Activated CD4-positive, alpha-beta T cell treated with anti-CD3 and anti-CD28 coated beads, Interleukin-2, amount 50 U/mL, for 48 hours (primary cell): ENCODE measurements at regions not wholly inside any gene's neighbourhood (a gene's known extent, or its start where the extent isn't known, plus 50 kb on each side); places are given as distances from the start of the nearest gene placed in this dataset.

Experiments used
- DNase-seq, 2 experiments: peaks; one replicate each; pipeline ENCODE4 v3.0.0-alpha.2; 2020

DNA sequence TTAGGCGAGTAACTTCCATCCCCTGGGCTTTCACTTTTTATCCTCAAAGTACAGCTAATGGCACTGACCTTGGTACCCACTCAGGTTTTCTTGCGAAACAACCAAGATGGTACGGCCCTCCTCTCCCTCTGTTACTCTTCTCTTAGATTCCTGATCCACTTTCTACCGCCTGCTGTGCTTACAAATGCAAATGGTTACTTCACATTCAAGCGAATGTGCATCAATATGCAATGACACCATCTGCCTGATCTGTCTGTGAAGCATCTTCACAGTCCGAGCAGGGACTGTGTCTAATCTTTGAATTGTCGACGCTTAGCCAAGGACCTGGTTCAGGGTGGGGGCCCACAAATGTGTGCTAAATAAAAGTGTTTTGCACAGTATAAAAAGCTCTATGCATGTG lies 112.2 kb downstream of the TRIB2 start:
- no peak for DNase-seq

DNA sequence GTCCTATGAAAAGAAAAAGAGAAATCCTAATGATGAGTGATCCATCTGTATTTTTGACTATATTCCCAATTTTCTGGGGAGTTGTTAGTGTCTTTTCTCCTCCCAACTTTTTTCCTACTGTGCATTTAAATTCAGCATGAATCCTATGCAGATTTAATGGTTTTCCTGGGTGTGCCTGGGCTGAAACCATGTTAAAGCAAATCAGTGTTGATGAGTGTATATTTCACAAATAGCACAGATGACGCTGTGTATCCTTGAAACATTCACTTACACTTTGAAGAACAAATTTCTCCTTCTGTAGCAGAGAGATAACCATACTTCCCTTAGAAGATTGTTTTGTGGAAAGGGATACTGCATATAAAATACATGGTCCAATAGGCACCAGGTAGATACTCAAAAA lies 114.3 kb downstream of the TRIB2 start:
- no peak for DNase-seq

DNA sequence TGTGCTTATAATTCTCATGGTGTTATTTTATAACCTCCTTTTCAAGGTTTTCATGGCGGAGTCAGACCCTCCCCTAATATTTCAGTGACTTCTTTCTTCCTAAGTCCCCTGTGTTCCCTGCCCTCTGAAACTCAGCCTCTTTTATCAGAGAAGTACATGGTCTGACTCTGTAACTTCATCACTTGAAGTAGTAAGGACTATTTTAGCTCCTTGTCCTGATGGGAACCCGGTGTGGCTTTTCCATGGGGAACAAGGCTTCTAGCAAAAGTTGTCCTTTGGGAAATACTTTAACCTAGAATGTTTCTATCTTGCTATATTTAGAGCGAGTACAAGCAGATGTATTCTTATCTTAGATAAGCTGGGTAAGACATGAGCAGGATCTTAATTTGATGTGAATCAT lies 117.5 kb downstream of the TRIB2 start:
- DNase-seq, result no peak

DNA sequence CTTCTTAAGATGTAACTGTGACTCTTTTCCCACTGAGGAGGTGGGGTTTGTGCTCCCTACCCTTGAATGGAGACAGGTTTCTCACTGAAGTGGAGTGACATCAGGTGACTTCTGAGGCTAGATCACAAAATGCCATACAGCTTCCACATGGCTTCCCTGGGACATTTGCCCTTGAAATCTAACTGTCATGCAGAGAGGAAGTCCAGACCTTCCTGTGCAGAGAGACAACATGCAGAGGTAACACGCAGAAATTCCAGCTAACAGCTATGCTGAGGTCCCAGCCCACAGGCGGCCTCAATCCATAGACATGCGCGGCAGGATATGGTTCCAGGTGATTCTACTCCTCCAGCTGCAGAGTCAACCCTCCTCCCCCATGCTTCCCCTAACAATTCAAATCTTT lies 119.0 kb downstream of the TRIB2 start:
- no peak for DNase-seq

DNA sequence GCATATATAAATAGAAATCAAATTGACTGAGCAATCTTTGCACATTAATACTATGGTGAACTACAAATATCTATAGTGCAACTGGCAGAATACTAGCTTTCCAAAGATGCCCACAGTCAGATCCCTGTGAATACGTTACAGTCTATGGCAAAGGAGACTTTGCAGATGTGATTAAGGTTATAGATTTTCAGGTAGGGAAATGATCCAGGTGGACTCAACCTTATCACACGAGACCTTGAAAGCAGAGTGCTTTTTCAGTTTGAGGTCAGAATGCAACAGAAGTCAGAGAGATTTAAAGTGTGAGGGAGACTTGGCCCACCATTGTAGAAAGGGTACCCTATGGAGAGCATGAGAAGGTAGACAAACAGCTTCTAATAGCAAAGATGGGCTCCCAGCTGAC lies 122.6 kb downstream of the TRIB2 start:
- no peak for DNase-seq

DNA sequence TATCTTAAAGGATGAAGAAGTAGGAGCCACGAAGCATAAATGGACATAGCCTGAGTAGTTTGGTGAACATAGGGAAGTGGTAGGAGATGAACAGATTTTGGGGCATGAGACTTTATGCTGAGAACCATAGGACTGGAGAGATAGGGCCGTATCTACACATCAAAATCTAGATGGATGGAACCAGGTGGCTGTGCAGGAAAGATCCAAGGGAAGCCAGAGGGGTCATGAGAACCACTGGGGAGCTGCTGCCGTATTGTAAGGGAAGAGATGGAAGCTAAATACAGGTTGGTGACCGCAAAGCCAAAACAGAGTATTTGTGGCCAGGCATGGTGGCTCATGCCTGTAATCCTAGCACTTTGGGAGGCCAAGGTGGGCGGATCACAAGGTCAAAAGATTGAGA lies 124.3 kb downstream of the TRIB2 start:
- no peak for DNase-seq

DNA sequence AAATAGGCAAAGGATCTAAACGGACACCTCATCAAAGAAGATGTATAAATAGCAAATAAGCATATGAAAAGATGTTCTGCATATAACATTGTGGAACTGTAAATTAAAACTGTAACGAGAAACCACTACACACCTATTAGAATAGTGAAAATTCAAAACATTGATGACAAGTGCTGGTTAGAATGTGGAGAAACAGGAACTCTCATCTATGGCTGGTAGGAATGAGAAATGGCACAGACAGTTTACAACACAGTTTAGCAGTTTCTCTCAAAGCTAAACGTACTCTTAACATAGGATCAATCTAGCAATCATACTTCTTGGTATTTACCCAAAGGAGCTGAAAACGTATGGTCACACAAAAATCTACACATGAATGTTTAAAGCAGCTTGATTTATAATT lies 126.2 kb downstream of the TRIB2 start:
- no peak for DNase-seq

DNA sequence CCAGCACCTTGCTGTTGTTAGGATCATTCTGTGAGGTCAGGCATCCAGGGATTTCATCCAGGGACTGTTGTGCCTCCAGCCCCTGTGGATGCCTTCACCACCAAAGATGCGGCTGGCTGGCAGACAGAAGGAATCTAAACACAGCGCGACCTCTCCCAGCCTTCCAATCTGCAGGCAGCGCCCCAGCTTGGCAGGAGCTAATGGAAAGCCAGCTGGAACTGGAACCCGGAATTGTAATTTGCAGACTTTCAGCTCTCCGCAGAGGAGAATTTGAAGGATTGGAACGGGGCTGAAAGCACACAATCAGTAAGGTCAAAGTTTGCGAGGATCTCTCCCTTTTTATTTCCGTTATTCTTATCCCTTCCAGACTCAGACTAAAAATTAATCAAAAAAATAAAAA lies 127.8 kb downstream of the TRIB2 start:
- no peak for DNase-seq

DNA sequence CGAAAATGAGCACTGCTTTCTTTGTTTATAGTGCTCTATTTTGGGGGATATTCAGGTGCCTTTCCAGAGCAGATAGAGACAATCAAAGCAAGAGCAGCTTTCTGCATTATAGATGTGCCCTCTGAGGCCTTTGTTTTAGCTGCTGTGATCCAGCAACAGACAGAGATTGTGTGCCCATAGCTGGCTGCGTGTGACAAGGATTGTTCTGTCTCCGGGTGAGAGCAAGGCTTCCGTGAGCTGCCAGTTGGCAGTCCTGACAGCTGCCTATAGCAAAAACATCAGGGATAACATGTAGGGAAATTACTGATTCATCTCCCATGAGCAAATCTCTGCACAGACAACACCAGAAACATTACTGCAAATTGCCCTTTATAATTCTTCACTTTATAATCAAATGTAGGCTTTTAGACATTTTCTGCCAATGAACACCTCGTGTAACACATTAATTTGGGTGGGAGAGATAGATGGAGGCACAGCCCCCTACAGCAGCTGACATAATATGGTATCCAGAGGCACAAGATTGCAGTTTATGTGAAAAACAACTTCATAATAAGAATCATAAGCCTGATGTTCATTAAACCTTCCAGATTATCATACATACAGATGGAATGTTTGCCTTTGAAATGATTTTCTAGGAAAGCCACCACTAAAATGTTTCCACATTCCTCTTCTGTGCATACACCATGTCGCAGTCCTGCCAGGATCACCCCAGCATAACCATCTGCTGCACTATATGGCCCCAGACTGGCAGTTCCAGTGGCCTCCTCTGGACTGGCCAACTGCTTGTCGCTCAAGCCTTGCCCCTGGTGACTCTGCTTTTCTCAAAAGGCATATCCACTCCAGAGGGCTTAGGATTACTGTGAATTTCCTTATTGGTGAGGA lies 131.2 kb downstream of the TRIB2 start:
- no peak for DNase-seq

DNA sequence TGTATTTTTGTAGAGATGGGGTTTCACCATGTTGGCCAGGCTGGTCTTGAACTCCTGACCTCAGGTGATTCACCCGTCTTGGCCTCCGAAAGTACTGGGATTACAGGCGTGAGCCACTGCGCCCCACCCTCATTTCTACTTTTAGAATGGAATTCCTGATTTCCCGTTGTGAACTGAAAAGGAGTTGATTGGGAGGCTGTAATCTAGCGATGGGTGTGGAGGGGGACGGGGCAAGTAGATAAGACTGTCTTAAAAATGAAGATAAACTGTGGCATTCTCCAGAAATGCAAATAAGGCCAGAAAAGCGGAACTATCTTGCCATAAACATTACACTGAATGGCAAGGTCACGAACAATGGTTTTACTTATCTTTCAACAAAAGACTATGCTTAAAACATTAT lies 135.4 kb downstream of the TRIB2 start:
- no peak for DNase-seq

DNA sequence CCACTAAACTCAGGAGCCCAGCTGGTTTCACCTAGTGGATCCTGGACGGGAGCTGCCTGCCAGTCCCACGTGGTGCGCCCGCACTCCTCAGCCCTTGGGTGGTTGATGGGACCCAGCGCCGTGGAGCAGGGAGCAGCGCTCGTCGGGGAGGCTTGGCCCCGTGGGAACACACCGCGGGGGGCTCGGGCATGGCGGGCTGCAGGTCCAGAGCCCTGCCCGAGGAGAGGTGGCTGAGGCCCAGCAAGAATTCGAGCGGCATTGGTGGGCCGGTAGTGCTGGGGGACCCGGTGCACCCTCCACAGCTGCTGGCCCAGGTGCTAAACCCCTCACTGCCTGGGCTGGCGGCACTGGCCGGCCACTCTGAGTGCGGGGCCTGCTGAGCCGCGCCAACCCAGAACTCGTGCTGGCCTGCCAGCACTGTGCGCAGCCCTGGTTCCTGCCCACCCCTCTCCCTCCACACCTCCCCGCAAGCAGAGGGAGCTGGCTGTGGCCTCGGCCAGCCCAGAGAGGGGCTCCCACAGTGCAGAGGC lies 137.3 kb downstream of the TRIB2 start:
- DNase-seq, result no peak

DNA sequence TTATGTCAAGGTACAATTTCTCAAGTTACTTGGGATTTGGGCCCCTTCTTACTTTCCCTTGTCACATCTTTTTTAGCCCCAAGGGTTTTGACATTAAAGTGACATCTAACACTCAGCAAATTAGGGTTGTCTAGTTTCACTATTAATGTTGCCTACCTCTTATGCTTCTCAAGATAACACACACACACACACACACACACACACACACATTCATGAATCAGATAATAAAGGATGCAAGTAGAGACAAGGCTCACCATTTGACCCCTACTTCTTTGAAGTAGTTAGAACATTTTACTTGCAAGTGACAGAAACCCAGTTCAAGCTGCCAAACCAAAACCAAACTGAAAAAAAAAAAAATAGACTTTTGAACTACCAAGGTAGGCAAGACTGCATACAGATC lies 138.8 kb downstream of the TRIB2 start:
- no peak for DNase-seq

DNA sequence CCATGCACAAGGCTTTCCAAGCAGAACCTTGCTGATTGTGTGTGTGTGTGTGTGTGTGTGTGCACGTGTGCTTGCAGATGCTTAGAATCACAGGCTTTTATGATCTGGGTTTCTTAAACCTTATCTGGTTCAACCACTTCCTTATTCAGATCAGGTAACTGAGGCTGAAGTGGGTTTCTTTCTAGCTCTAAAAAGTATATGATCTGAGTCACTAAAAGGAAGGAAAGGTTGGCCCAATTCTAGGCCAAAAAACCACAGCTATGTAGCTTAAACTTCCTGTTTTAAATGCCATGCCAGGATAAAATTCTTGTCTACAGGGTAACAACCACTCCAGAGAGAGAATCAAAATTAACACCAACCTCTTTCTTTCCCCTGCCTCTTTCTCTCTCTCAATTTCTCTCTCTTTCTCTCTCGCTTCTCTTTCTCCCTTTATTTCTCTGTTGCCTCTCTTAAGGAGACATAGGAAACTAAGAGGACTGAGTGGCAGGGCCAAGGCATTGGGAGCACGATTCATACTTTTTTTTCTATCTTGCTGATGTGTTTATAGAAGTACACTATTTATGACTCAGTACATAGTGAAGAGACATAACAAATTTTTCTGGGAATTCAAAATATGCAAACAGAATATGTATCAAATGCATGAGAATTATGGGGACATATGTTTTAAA lies 140.3 kb downstream of the TRIB2 start:
- DNase-seq, result peak in 1 of 2 experiments; percentile 16

DNA sequence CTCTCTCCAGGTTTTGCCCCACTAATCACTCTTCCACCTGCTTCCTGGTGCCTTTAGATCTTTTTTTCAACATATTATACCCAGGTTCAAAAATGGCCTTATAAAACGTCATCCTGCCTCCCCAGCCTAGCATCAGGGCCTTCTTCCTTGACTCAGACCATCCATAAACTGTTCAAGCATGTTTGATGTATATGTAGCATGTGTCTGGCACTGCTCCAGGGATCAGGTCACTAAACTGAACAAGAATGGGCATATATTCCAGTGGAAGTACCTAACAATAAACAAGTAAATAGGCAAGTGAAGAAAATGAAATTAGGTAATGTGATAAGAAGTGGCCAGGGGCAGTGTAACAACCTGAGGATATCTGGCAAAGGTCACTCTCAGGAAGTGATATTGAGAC lies 141.2 kb downstream of the TRIB2 start:
- no peak for DNase-seq

DNA sequence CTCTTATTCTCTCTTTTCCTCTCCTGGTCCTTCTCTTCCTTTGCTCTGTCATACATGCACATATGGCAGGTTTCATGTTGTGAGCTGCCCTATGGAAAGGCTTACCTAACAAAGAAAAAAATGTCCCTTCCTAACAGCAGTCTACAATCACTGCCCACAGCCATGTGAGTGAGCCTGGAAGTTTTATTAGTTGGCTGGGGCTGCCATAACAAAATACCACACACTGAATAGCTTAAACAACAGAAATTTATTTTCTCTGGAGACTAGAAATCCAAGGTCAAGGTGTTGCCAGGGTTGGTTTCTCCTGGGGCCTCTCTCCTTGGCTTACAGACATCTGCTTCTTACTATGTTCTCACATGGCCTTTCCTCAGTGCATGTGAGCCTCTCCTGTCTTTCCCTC lies 142.1 kb downstream of the TRIB2 start:
- DNase-seq, result no peak

DNA sequence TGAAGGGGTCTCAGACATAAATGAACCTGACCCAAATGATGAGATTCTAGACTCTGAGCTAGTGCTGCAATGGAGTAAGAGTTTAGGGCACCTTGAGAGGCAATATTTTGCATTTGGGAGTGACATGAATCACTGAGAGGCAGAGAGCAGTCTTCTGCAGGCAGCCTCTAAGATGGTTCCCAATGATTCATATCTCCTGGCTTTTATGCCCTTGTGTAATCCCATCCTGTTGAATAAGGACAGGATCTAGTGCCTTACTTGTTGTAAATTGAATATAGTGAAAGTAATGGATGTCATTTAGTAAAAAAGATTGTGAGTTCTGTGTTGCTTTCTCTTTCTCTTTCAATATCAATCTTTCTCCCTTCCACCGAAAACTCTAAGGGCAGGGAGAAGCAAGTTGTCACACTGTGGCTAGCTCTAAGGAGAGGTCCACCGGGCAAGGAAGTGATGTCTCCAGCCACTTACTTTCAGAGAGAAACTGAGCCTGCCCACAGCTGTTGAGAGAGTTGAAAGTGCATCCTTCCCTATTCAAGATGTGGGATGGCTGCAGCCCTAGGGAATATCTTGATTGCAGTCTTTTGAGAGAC lies 144.7 kb downstream of the TRIB2 start:
- peak in 1 of 2 experiments; percentile 5 for DNase-seq

DNA sequence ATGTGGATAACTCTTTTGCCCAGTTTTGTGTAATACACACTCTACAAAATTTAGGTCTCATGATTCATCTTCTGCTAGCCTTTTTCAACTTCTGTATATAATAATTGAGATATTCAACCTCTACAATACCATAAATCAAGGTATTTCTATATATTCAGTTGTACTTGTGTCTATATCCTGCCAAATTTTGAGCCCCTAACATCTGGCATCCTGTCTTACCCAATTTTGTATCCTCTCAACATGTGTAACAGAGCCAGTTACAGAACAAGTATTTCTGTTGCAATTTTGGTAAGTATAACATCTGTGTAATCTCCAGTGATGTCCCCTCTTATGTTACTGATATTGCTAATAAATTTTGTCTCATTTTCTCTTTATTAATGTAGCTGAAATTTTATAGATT lies 145.8 kb downstream of the TRIB2 start:
- no peak for DNase-seq

DNA sequence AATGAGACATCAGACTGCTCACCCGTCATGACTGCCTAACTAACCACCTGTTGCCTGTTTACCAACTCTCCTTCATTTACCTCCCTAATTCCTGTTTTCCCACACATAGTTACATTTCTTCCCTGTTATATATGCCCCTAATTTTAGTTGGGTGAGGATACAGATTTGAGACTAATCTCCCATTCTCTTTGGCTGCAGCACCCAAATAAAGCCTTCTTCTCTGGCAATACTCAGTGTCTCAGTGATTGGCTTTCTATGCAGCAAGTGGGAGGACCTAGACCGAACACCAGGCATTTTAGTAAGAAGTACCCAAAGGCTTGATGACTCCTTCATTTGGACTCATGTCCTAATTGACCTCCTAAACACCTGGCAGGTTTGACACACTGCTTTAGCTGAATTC lies 147.2 kb downstream of the TRIB2 start:
- no peak for DNase-seq

DNA sequence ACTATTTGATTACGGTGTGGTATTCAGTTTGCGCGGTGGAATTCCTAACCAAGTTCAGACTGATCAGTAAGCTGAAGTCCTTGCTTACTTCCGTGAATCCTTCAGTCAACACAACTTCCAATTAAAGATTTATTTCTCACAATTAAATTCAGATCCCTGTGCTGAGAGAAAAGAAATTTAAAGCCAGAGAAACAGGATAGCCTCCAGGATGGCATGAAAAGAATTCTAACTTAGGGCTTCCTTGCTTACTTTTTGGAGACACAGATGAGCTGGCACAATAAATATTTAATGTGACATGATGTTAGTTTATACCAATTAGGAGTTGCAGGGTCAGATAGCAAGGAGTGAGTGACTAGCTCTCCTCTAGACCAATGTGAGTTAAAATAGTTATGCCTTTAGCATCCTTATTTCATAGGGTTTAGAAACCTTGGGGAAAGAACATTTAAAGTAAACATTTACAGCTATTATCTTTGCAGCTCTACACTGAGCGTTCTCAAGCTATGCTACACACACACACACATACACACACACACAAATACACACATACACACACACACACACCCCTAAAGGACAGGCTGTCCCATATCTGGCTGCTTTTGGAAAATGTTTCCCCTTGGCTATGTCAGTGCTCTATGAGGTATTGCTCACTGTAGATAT lies 151.0 kb downstream of the TRIB2 start:
- no peak for DNase-seq

DNA sequence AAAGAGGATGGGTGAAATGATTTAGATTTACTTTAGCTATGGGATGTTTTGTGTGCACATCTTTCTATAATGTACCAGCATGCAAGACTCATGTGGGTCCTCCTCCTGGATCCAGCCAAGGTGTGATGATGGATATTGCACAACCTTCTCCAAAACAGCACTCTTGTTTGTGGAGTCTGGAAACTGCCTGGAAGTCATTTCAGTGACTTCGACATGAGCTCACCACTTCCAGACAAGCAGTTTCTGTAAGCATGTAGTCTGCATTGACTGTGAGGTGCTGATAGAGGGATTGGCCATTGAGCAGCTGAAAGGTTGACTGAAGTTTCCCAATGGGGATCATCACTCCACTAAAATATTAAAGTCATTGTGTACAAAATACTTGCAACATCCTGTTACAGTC lies 154.0 kb downstream of the TRIB2 start:
- no peak for DNase-seq

DNA sequence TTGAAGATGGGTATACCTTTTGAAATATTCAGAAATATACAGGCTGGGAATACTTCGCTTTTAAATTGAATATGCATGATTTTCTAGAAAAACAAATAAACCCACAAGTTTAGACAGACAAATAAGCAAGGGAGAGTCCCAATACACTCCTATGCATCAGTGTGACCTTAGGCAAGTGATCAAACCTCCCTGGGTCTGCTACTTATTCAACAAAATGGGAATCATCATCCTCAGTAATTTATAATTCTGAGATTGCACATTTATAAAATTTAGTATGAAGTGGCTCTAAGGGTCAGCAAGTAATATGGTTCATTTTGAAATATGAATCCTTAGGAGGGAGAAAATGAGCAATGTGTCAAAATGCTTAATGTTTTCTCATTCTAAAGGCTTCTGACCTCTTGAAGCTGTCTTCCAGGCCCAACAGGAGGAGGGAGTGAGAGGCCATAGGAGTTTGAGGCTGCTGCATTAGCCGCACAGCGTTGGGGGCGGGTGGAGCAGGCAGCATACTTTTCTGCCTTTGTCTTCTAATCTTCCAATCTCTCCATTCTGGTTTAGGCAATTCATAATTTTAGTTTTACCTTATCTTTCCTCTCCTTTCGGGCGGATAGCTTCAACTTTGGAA lies 155.1 kb downstream of the TRIB2 start:
- DNase-seq, result no peak

DNA sequence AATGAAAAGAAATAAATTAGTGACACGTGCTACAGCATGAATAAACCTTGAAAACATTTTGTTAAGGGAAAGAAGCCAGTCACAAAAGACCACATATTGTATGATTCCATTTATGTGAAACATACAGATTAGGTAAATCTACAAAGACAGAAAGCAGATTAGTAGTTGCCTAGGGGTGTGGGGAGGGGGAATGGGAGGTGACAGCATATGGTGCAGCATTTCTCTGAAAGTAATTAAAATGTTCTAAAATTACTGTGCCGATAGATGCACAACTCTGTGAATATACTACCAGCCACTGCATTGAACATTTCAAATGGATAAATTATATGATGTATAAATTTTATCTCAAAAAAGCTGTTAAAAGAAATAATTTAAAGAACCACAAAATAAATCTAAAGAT lies 161.0 kb downstream of the TRIB2 start:
- no peak for DNase-seq

DNA sequence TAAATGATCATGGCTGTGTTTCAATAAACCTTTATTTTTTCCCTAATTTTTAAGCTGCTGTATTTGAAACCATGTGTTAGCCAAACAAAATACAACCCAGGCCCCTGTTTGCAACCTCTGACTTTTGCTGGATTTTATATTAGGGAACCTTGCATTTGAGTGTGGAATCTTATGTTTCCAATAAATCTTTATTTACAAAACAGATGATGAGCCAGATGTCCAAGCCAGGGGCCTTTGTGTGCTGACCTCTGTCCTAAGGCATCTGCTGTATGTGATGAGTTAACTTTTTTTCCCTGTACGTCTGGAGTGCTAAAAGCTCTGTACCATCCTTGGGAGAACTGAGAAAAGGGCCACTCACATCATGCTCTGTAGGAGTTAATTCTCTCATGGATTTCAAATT lies 162.9 kb downstream of the TRIB2 start:
- DNase-seq, result no peak
